Hepatocyte (in vitro differentiated cells): ENCODE measurements at regions not wholly inside any gene's neighbourhood (a gene's known extent, or its start where the extent isn't known, plus 50 kb on each side); places are given as distances from the start of the nearest gene placed in this dataset.

Source experiments
- DNase-seq: peaks from one replicate; pipeline ENCODE4 v3.0.0-alpha.2; 2016; ENCODE audit warnings: low spot score
- H2AFZ ChIP-seq: fragments of 200-600 bp; sonication (generic); 2 replicates; pipeline ENCODE4 v1.6.0; 2016; ENCODE audit warnings: antibody characterized with exemption, mild to moderate bottlenecking
- H3K27ac ChIP-seq: fragments of 200-600 bp; sonication (generic); 2 replicates; pipeline ENCODE4 v1.5.1; 2016; ENCODE audit warnings: mild to moderate bottlenecking
- H3K27me3 ChIP-seq: fragments of 200-600 bp; sonication (generic); 2 replicates; pipeline ENCODE4 v1.6.1; 2016
- H3K36me3 ChIP-seq: fragments of 200-600 bp; sonication (generic); replicated peaks from 2 replicates; pipeline ENCODE4 v1.5.1; 2016; ENCODE audit warnings: low read depth; ENCODE audit not compliant: insufficient read depth
- H3K4me1 ChIP-seq: fragments of 200-600 bp; sonication (generic); 2 replicates; pipeline ENCODE4 v1.5.1; 2016; ENCODE audit warnings: mild to moderate bottlenecking, moderate library complexity; ENCODE audit not compliant: insufficient read depth
- H3K4me2 ChIP-seq: fragments of 200-600 bp; sonication (generic); 2 replicates; pipeline ENCODE4 v1.6.0; 2016
- H3K4me3 ChIP-seq: fragments of 200-600 bp; sonication (generic); 2 replicates; pipeline ENCODE4 v1.5.1; 2016; ENCODE audit warnings: mild to moderate bottlenecking
- H3K79me2 ChIP-seq: fragments of 200-600 bp; sonication (generic); 2 replicates; pipeline ENCODE4 v1.6.0; 2017; ENCODE audit warnings: mild to moderate bottlenecking
- H3K9me2 ChIP-seq: fragments of 200-600 bp; sonication (generic); replicated peaks from 2 replicates; pipeline ENCODE4 v1.6.0; 2017; ENCODE audit warnings: mild to moderate bottlenecking; ENCODE audit not compliant: insufficient read depth
- H3K9me3 ChIP-seq: fragments of 200-600 bp; sonication (generic); 2 replicates; pipeline ENCODE4 v1.5.1; 2016; ENCODE audit warnings: low read depth, mild to moderate bottlenecking
- H4K20me1 ChIP-seq: fragments of 200-600 bp; sonication (generic); 2 replicates; pipeline ENCODE4 v1.6.0; 2016; ENCODE audit warnings: mild to moderate bottlenecking; ENCODE audit not compliant: insufficient read depth, poor library complexity, severe bottlenecking
- CTCF ChIP-seq: fragments of 200-600 bp; sonication (generic); IDR thresholded peaks from 2 replicates; pipeline ENCODE4 v1.5.1; 2016; ENCODE audit warnings: antibody characterized with exemption, mild to moderate bottlenecking; ENCODE audit not compliant: poor library complexity
- EZH2 ChIP-seq: fragments of 200-600 bp; sonication (generic); IDR thresholded peaks from 2 replicates; pipeline ENCODE4 v1.6.1; 2016; ENCODE audit warnings: antibody characterized with exemption, mild to moderate bottlenecking, borderline replicate concordance
- EZH2phosphoT487 ChIP-seq: fragments of 200-600 bp; sonication (generic); IDR thresholded peaks from one replicate; pipeline ENCODE4 v1.6.1; 2018; ENCODE audit warnings: antibody characterized with exemption, mild to moderate bottlenecking, low read depth, moderate library complexity; ENCODE audit not compliant: unreplicated experiment, severe bottlenecking
- whole genome bisulfite sequencing: methylation state at CpG from one replicate; pipeline ENCODE4 v1.1.6; 2016; ENCODE audit warnings: low lambda C conversion rate; ENCODE audit errors: missing lambda C conversion rate; 5-methylcytosine and 5-hydroxymethylcytosine counted together

GRCh38 chrX:22634083-22634482, 361.4 kb downstream of the CBLL2 start:
- Histone ChIP-seq H3K79me2 (no peaks in the 10 kb centered on the region), H3K4me3 (no peak overlapping the region), H2AFZ (no peak overlapping the region), H3K4me2 (no peak overlapping the region), H3K36me3 (no peaks in the 10 kb centered on the region), H3K4me1 (no peaks in the 10 kb centered on the region), H3K27ac (no peak overlapping the region), H4K20me1 (no peaks in the 10 kb centered on the region), H3K9me2 (no peaks in the 10 kb centered on the region), H3K27me3 (no peaks in the 10 kb centered on the region), H3K9me3 (no peaks in the 10 kb centered on the region)
- TF ChIP-seq EZH2 (no peak), EZH2phosphoT487 (no peak), CTCF (no peak)
- WGBS = 51% methylated on average over 4 of the region's 4 CpGs
- DNase-seq = no peak

- Histone ChIP-seq H3K4me2 (no peak overlapping the region), H3K27me3 (no peaks in the 10 kb centered on the region), H3K9me3 (no peaks in the 10 kb centered on the region), H3K4me3 (no peak overlapping the region), H3K4me1 (no peaks in the 10 kb centered on the region), H3K27ac (no peak overlapping the region), H4K20me1 (no peaks in the 10 kb centered on the region), H3K9me2 (no peaks in the 10 kb centered on the region), H3K79me2 (no peaks in the 10 kb centered on the region), H3K36me3 (no peaks in the 10 kb centered on the region), H2AFZ (no peak overlapping the region)
- 81% methylated on average over 1 of the region's 1 CpG for WGBS
- DNase-seq = no peak
- TF ChIP-seq CTCF (no peak), EZH2 (no peak), EZH2phosphoT487 (no peak)
These were observed 362.0 kb downstream of the CBLL2 start for GRCh38 chrX:22634751-22635150.

DNA sequence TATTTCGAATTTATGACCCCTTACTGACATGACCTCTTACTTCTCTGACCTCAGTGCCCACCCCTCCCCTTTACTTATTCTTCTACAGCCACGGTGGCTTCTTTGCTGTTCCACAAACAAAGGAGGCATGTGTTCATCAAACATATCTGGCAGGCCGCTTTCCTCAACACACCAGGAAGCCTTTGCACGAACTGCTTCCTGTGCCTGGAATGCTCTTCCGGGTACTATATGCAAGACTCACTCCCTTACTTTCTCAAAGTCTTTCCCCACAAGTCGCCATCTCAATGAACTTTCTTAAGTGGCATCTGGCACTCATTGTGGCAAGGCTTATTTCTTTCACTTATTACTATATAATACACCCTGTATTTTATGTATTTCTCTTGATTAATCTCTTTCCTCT, 351.5 kb upstream of the DDX53 start:
- Histone ChIP-seq H3K27me3 (no peaks in the 10 kb centered on the region), H3K36me3 (no peaks in the 10 kb centered on the region), H4K20me1 (no peaks in the 10 kb centered on the region), H3K79me2 (no peaks in the 10 kb centered on the region), H3K4me3 (no peak overlapping the region), H3K9me3 (no peaks in the 10 kb centered on the region), H2AFZ (no peak overlapping the region), H3K27ac (no peak overlapping the region), H3K4me1 (peaks cover 4% of the 10 kb centered on the region), H3K9me2 (no peaks in the 10 kb centered on the region), H3K4me2 (no peak overlapping the region)
- no peak for DNase-seq
- WGBS = 68% methylated on average over 6 of the region's 6 CpGs
- no peak for TF ChIP-seq EZH2
- no peak for TF ChIP-seq CTCF
- no peak for TF ChIP-seq EZH2phosphoT487

GRCh38 chrX:22650691-22651090, 349.1 kb upstream of the DDX53 start:
- H3K79me2 ChIP-seq = no peaks in the 10 kb centered on the region
- no peak overlapping the region for H3K4me2 ChIP-seq
- H3K9me2 ChIP-seq = no peaks in the 10 kb centered on the region
- no peaks in the 10 kb centered on the region for H3K36me3 ChIP-seq
- no peaks in the 10 kb centered on the region for H3K27me3 ChIP-seq
- DNase-seq = no peak
- H3K27ac ChIP-seq = no peak overlapping the region
- peaks cover 11% of the 10 kb centered on the region for H3K4me1 ChIP-seq
- no peak overlapping the region for H2AFZ ChIP-seq
- WGBS = 80% methylated on average over 5 of the region's 5 CpGs
- no peak overlapping the region for H3K4me3 ChIP-seq
- no peaks in the 10 kb centered on the region for H3K9me3 ChIP-seq
- H4K20me1 ChIP-seq = no peaks in the 10 kb centered on the region
- TF ChIP-seq EZH2phosphoT487 = no peak
- TF ChIP-seq CTCF = no peak
- no peak for TF ChIP-seq EZH2
